Skeletal muscle satellite cell (primary cell): ENCODE measurements at regions not wholly inside any gene's neighbourhood (a gene's known extent, or its start where the extent isn't known, plus 50 kb on each side); places are given as distances from the start of the nearest gene placed in this dataset.

Experiments
- H3K27me3 ChIP-seq: 2 replicates; pipeline ENCODE4 v1.7.0; 2013; ENCODE audit warnings: low read length; ENCODE audit not compliant: control insufficient read depth, insufficient read depth
- H3K36me3 ChIP-seq: 2 replicates; pipeline ENCODE4 v1.7.0; 2013; ENCODE audit warnings: mild to moderate bottlenecking, control low read depth, low read length; ENCODE audit not compliant: insufficient read depth
- H3K4me1 ChIP-seq: 2 replicates; pipeline ENCODE4 v1.7.0; 2013; ENCODE audit warnings: low read length; ENCODE audit not compliant: control insufficient read depth, insufficient read depth
- H3K4me2 ChIP-seq: 2 replicates; pipeline ENCODE4 v1.7.0; 2013; ENCODE audit warnings: mild to moderate bottlenecking, low read length
- H3K4me3 ChIP-seq: 2 replicates; pipeline ENCODE4 v1.7.0; 2013; ENCODE audit warnings: low read length
- H3K9ac ChIP-seq: 2 replicates; pipeline ENCODE4 v1.7.0; 2013; ENCODE audit warnings: mild to moderate bottlenecking, low read depth, low read length, moderate library complexity
- H3K9me3 ChIP-seq: replicated peaks from 2 replicates; pipeline ENCODE4 v1.7.0; 2013; ENCODE audit warnings: mild to moderate bottlenecking, control low read depth, low read length

DNA sequence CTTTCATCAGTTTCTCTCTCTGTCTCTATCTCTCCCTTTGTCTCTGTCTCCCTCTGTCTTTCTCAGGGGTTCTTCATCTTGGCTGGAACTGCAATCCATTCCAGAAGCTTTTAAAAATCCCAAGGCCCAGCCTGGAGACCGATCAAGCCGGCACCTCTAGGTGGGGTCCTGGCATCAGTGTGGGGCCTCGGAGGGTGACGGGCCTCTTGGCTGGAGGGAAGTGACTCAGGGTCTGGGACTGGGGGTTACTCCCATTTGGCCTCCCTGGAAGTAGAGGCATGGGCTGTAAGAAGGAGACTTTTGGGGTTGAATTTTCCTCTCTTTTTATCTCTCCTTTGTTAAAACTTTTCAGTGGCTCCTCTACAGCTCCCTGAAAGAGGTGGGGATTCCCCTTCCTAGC is 52.8 kb upstream of the OTOF start:
- Histone ChIP-seq H3K4me3 (no peak overlapping the region), H3K9ac (no peak overlapping the region), H3K4me2 (no peak overlapping the region), H3K4me1 (no peaks in the 10 kb centered on the region), H3K9me3 (no peaks in the 10 kb centered on the region), H3K36me3 (no peaks in the 10 kb centered on the region), H3K27me3 (peaks cover 63% of the 10 kb centered on the region)

DNA sequence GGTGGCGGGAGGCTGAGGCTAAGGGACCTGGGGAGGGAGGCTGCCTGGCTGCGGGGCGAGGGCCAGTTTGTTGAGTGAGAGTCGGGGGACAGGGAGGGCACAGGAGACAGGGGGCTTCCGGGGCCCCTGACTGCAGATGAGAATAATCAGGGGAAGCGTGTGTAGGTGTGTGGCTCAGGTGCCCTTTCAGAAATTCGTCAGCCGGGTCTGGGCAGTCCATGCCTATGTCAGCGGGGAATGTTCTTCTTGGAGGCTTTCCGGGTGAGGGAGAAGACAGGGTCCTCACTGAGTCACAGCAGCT is 52.3 kb upstream of the OTOF start:
- no peak overlapping the region for H3K4me2 ChIP-seq
- H3K4me3 ChIP-seq = no peak overlapping the region
- no peak overlapping the region for H3K9ac ChIP-seq
- peaks cover 67% of the 10 kb centered on the region for H3K27me3 ChIP-seq
- no peaks in the 10 kb centered on the region for H3K36me3 ChIP-seq
- no peaks in the 10 kb centered on the region for H3K9me3 ChIP-seq
- H3K4me1 ChIP-seq = no peaks in the 10 kb centered on the region

DNA sequence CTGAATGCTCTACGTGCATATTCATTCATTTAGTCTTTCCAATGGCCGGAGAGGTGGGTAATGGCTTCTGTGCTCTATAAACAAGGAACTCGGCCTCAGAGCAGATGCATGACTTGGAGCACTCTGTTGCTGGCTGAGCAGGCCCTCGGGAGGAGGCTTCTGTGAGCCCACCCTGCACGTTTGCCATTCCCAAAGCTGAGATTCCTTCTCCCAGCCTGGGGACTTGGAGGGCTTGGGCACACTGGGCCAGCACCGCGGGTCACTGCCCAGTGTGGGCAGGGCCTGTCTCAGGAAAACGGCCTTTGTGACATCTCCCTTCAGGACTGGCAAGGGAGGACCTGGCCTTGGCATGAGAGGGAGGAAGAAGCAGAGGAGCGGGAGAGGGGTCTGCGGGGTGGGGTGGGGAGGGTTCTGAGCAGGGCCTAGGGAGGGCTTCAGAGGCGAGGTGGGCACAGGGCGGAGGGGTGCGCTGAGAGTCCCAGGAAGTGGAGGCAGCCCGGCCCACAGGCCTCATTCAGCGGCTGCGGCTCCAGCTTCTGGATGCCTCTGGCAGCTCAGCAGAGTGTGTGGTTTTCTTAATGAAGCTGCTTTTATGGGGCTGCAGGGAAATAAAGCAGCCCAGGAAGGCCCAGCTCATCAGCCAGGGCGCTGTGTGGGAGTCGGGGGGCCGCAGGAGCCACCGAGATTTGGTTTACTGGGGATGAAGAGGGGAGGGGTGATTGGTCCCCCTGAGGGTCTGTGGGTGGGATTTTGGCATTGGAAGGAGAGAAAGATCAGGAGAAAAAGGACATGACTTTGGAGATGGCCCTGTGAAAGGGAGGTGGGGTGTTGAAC is 51.7 kb upstream of the OTOF start:
- Histone ChIP-seq H3K4me3 (no peak overlapping the region), H3K4me2 (no peak overlapping the region), H3K36me3 (no peaks in the 10 kb centered on the region), H3K27me3 (peaks cover 64% of the 10 kb centered on the region), H3K9ac (no peak overlapping the region), H3K9me3 (no peaks in the 10 kb centered on the region), H3K4me1 (no peaks in the 10 kb centered on the region)

DNA sequence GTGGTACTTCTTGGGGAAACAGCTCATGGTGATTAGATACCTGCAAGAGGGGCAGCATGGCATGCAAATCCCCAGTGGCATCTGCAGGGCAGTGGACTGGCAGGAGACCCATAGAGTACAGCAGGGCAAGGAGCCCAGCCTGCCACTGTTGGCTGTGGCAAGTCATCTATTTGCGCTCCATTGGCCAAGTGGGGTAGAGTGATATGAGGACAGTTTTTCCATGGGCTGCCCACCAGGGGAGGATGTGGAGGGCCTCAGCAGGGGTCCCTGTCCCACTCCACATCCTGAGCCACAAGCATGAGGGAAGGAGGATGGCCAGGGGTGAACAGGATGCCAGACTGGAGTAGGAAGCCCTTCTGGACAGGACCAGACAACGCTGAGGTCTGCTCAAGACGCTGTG is 50.9 kb upstream of the OTOF start:
- no peak overlapping the region for H3K4me2 ChIP-seq
- no peak overlapping the region for H3K9ac ChIP-seq
- peaks cover 60% of the 10 kb centered on the region for H3K27me3 ChIP-seq
- no peaks in the 10 kb centered on the region for H3K4me1 ChIP-seq
- no peaks in the 10 kb centered on the region for H3K36me3 ChIP-seq
- no peak overlapping the region for H3K4me3 ChIP-seq
- no peaks in the 10 kb centered on the region for H3K9me3 ChIP-seq

DNA sequence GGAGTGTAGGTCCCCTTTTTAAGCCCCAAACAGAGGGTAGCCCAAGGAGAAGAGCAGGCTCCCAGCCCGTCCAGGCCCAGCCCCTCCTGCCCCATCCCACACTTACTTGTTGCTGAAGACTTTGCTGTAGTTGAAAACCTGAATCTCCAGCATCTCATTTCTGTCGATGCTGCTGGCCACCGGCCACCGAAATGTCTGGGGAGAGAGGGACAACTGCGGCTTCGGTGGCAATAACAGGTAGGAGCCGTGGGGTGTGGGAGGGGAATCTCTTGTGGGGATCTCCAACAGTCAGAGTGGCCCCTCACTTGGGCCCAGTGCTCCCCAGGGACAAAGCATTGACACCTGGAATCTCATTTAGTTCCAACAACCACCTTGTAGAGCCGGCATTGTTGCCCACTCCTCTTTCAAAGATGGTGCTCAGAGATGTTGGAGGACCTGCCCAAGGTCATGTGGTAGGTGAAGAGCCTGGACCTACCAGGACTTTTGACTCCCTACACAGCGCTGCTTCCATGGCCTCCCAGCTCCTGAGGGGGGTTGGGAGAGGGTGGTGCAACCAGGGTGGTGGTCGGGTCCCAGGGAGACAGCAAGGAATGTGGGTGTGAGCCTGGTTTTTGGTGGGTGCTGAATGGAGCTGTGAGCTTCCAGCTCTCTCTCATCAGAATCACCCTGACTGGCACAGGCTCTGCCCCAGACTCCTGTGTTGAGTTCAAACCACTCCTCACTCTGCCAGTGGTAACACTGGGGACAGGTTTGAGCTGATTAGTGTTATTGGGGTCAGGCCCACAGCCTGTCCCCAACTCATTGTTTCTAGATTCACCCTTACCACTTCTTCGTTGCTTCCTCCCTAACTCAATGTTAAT is 50.0 kb upstream of the OTOF start:
- Histone ChIP-seq H3K36me3 (no peaks in the 10 kb centered on the region), H3K27me3 (peaks cover 60% of the 10 kb centered on the region), H3K9ac (no peak overlapping the region), H3K4me3 (no peak overlapping the region), H3K4me2 (no peak overlapping the region), H3K4me1 (no peaks in the 10 kb centered on the region), H3K9me3 (no peaks in the 10 kb centered on the region)
